ENCODE measurements at regions not wholly inside any gene's neighbourhood (a gene's known extent, or its start where the extent isn't known, plus 50 kb on each side); places are given as distances from the start of the nearest gene placed in this dataset.

- TF ChIP-seq CTCF (IDR thresholded peaks at IDR 0.05; ENCODE audit: insufficient read depth, low read length, poor library complexity, severe bottlenecking) (no peak), EZH2phosphoT487 (conservative IDR thresholded peaks at IDR 0.05; ENCODE audit: low read length) (no peak)
Measured at GRCh38 chr7:118094044-118094443, 89.9 kb upstream of the LSM8 start.
